NCI-H128 (cell line): ENCODE measurements at regions not wholly inside any gene's neighbourhood (a gene's known extent, or its start where the extent isn't known, plus 50 kb on each side); places are given as distances from the start of the nearest gene placed in this dataset.

Experiments used
- DNase-seq: peaks from one replicate; lab custom pipeline; 2025; ENCODE audit not compliant: unreplicated experiment; lab: John Stamatoyannopoulos, UW

DNA sequence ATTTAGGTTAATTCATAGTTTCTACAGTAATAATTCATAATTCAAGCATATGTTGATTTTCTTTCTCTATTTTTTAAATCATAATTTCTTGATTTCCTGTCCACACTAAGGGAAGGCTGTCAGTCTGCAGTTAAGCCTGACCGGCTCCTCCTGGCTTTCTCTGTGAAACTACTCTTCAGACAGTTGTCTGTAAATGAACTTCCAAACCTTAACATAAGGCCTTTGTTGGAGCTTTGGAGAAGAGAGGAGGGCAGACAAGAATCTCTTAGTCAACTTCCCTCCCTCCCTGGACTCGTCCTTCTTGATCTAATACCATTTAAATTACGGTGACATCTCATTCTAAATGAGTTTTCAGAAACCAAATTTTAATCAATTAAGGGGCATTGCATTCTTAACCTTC lies 404.1 kb upstream of the ST6GAL2 start:
- DNase-seq: no peak

DNA sequence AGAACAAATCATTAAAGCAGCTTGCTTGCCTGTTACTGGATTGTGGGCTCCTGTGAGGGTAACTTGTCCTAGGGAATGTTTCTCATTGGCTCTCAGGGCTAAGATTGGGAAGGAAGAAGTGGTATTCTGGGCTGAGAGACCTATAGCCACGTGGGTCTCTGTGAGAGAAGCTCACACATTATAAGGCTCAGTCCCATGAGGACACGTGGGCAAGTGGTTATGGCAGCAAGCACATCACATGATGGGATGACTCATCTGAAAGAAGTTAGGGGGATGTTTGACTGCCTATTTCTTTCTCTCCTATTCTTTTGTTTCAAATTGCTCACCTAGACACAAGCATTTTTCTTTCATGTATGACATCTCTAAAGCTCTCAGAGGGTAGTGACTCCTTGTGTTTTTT lies 418.0 kb upstream of the ST6GAL2 start:
- no peak for DNase-seq

DNA sequence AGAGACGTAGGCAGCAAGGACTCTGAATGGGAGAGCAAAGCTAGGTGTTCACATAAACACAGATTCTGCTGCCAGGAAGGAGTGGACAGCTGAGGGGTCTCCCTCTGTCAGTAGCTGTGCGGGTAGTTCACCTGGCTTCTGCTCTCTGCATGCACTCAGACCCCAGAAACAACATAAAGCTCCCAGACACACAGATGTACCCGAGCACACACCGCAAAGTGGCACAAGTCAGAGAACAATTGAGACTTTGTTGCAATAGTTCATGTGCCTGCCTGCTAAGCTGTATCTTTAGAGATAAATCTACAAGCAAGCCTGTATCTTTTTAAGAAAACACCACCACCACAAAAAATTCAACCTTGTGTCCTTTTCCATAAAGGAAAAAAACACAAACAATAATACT lies 420.0 kb upstream of the ST6GAL2 start:
- DNase-seq: no peak

DNA sequence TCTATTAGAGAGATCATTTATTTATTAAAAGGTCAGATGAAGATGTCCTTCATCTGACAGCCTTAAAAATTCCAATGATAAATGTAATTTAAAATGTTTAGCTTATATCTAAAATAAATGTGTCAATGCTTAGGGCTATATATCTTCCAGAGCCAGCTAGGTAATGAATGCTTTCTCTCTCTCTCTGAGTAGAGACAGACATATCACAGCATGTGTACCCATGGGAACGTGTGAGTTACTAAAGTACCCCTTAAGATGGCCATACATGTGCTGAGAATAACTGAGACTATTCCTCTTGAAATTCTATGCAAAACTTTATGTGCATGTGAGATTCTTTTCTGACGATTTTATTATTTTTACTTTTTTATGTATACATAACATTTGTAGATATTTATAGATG lies 420.9 kb upstream of the ST6GAL2 start:
- DNase-seq: no peak

DNA sequence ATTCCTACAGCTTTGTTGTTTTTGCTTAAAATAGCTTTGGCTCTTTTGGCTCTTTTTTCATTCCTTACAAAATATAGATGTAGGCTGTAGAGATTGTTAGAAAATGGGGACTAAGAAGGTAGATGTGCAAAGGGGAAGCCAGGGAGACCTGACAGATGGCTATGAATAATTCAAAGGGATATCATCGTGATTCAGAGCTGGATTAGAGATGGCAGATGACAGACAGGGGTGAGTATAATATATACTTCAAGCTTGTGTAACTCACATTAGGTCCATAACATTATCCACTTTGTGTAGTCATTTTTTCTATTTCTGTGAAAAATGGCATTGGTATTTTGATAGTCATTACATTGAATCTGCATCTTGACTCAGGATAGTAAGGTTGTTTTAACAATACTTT lies 422.9 kb upstream of the ST6GAL2 start:
- DNase-seq: no peak

DNA sequence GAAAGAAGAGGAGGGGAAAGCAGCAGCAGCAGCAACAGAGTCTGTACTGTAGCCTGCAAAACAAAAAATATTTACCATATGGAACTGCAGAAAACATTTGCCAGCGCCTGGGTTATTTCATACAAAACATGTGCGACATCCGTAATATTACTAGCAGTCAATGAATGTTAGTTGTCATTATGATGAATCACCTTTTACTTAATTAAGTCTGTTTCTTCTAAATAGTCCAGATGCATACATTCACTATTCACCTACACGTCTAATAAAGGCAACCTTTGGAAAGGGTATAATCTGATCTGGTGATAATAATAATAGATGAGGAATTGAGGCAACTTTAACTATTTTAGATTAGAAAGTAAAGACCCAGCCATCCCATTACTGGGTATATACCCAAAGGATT lies 426.3 kb upstream of the ST6GAL2 start:
- DNase-seq: no peak

DNA sequence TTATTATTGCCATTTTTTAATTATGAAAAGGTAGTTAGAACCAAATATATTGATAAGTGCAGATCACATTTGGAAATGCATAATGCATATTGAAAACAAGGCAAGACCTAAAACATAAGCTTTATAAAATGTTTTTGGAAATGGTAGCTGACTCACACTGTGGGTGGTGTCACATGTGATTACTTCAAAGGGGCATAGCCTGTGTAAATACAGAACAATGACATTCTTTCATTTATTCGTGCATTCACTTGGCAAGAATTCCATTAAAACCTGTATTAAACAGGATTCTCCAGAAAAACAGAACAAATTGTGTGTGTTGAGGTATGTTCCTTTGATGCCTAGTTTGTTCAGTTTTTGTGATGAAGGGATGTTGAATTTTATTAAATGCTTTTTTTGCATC lies 427.3 kb upstream of the ST6GAL2 start:
- no peak for DNase-seq

GRCh38 chr2:107320881-107321280 lies 434.9 kb upstream of the ST6GAL2 start:
- DNase-seq: no peak

GRCh38 chr2:107322416-107322815 lies 436.4 kb upstream of the ST6GAL2 start:
- DNase-seq: no peak

- no peak for DNase-seq
These were observed 438.1 kb upstream of the ST6GAL2 start for GRCh38 chr2:107323946-107324565.

GRCh38 chr2:107325981-107326786 lies 440.2 kb upstream of the ST6GAL2 start:
- DNase-seq: no peak

GRCh38 chr2:107334306-107334705 lies 448.3 kb upstream of the ST6GAL2 start:
- no peak for DNase-seq

DNA sequence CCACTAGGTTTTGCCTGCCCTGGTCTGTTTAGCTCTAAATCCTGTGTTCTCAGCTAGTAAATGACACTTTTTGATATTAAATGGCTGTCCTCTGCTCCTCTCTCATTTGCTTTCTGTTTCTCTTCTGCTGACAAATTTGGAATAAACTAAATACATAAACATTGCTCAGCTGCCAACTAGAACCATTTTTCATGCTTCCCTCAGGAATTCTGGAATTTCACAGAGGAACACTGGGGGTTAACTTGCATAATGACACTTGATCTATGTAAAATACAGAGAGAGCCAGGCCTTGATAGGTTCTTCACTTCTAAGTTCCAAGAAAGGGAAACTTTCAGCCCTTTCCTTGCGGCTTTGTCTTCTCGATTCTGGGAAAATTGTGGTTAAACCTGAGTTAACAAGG lies 450.6 kb upstream of the ST6GAL2 start:
- no peak for DNase-seq

GRCh38 chr2:107337209-107337898 lies 451.4 kb upstream of the ST6GAL2 start:
- DNase-seq: no peak

DNA sequence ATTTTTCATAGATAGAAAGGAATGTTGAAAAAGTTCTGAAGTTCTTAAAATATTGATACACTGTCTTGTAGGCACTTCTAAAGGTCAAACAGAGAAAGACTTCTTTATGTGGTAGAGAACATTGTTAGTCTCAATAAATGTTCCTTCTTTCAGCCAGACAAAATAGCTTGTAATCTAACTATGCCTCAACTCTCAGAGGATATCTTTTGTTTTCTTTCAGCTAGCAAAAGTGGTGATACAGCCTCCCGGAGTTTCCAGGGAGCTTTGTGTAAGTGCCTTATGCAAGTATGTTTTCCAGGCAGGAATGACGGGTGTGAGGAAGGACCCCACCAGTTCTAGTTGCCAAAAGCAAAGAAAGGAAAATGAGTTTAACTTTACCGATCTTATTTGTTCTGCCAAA lies 452.1 kb upstream of the ST6GAL2 start:
- no peak for DNase-seq

DNA sequence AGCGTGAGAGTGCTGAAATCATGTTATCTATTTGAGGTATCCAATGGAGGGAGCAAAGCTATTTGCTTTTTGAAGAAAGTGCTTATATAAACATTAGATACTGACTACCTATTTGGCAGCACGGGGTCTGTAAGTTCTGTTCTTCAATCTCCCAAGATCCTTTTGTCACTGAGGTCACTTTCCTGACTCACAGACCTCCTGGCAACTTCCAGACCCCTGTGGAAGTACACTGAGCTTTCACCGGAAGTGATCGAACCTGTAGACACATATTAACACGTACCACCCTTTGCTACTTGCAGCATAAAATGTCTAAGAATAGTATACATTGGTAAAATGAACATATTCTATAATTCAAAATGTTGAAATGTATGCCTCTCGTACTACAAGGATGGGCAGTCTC lies 452.6 kb upstream of the ST6GAL2 start:
- no peak for DNase-seq

GRCh38 chr2:107340955-107341354 lies 455.0 kb upstream of the ST6GAL2 start:
- DNase-seq: no peak

- DNase-seq: no peak
These were observed 463.4 kb upstream of the ST6GAL2 start for GRCh38 chr2:107349329-107349728.

GRCh38 chr2:107354175-107354574 lies 468.2 kb upstream of the ST6GAL2 start:
- no peak for DNase-seq

GRCh38 chr2:107358362-107358761 lies 468.3 kb upstream of the RGPD4 start:
- no peak for DNase-seq

GRCh38 chr2:107359021-107359420 lies 467.7 kb upstream of the RGPD4 start:
- no peak for DNase-seq

- DNase-seq: no peak
These were observed 464.8 kb upstream of the RGPD4 start for GRCh38 chr2:107361751-107362381.
